ENCODE measurements at regions not wholly inside any gene's neighbourhood (a gene's known extent, or its start where the extent isn't known, plus 50 kb on each side); places are given as distances from the start of the nearest gene placed in this dataset.

DNA sequence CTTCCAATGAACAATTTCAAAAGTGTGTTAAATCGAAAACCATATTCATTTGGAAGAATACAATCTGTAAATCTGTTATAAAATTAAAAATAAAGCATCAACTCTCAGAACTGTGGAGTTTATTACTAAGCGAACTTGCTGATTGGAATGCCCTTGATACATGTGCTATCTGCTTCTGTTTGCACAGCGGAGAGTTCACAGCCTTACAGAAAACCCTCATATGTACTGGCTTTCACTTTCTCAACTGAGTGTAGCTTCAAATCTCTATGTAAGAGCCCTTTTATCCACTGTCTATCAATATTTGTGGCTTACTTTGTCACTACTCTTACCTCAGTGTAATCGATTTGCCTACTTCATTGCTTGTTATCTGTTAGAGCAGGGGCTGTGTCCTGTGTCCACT, 447.4 kb downstream of the C6orf118 start:
- TF ChIP-seq SMC3 (conservative IDR thresholded peaks at IDR 0.05; ENCODE audit: poor library complexity) = no peak
- TF ChIP-seq, protein P1, sequence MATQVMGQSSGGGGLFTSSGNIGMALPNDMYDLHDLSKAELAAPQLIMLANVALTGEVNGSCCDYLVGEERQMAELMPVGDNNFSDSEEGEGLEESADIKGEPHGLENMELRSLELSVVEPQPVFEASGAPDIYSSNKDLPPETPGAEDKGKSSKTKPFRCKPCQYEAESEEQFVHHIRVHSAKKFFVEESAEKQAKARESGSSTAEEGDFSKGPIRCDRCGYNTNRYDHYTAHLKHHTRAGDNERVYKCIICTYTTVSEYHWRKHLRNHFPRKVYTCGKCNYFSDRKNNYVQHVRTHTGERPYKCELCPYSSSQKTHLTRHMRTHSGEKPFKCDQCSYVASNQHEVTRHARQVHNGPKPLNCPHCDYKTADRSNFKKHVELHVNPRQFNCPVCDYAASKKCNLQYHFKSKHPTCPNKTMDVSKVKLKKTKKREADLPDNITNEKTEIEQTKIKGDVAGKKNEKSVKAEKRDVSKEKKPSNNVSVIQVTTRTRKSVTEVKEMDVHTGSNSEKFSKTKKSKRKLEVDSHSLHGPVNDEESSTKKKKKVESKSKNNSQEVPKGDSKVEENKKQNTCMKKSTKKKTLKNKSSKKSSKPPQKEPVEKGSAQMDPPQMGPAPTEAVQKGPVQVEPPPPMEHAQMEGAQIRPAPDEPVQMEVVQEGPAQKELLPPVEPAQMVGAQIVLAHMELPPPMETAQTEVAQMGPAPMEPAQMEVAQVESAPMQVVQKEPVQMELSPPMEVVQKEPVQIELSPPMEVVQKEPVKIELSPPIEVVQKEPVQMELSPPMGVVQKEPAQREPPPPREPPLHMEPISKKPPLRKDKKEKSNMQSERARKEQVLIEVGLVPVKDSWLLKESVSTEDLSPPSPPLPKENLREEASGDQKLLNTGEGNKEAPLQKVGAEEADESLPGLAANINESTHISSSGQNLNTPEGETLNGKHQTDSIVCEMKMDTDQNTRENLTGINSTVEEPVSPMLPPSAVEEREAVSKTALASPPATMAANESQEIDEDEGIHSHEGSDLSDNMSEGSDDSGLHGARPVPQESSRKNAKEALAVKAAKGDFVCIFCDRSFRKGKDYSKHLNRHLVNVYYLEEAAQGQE (IDR thresholded peaks at IDR 0.05; ENCODE audit: borderline replicate concordance) = no peak

Measured in neural cell (in vitro differentiated cells).